Fibroblast of the aortic adventitia (primary cell): ENCODE measurements at regions not wholly inside any gene's neighbourhood (a gene's known extent, or its start where the extent isn't known, plus 50 kb on each side); places are given as distances from the start of the nearest gene placed in this dataset.
"Not testable (repeated sequence)": the region's sequence is repeated elsewhere in the genome, so short reads cannot be mapped to it uniquely, and the experiment has no call there.

Source experiments
- DNase-seq: peaks from one replicate; pipeline ENCODE4 v3.0.0-alpha.2; 2010; ENCODE audit warnings: low read depth
- H3K4me3 ChIP-seq: 2 replicates; pipeline ENCODE4 v1.5.1; 2011; ENCODE audit warnings: low read depth, mild to moderate bottlenecking, control low read depth, low read length, moderate library complexity
- CTCF ChIP-seq: IDR thresholded peaks from 2 replicates; pipeline ENCODE4 v1.5.1; 2011; ENCODE audit warnings: mild to moderate bottlenecking, low read length, control low read depth, inconsistent platforms; ENCODE audit not compliant: insufficient read depth

GRCh38 chr18:23320709-23321236, 132.3 kb upstream of the RIOK3 start:
- TF ChIP-seq CTCF, result no peak
- no peak for DNase-seq
- no peak overlapping the region for H3K4me3 ChIP-seq

GRCh38 chr18:23321996-23322395, 131.1 kb upstream of the RIOK3 start:
- no peak for DNase-seq
- no peak for TF ChIP-seq CTCF

GRCh38 chr18:23324056-23324811, 128.9 kb upstream of the RIOK3 start:
- DNase-seq, result no peak
- TF ChIP-seq CTCF, result no peak
- H3K4me3 ChIP-seq, result no peak overlapping the region

More at GRCh38 chr18:23321996-23322395, 131.1 kb upstream of the RIOK3 start:
- H3K4me3 ChIP-seq, result no peak overlapping the region

- DNase-seq, result no peak
- TF ChIP-seq CTCF, result no peak
- H3K4me3 ChIP-seq, result no peak overlapping the region
These were observed 128.2 kb upstream of the RIOK3 start for GRCh38 chr18:23324861-23325260.

GRCh38 chr18:23329671-23330070, 123.4 kb upstream of the RIOK3 start:
- DNase-seq, H3K4me3 ChIP-seq: not testable (repeated sequence)

- DNase-seq, result no peak
- no peak overlapping the region for H3K4me3 ChIP-seq
- no peak for TF ChIP-seq CTCF
These were observed 122.7 kb upstream of the RIOK3 start for GRCh38 chr18:23330423-23330822.

- TF ChIP-seq CTCF, result no peak
- H3K4me3 ChIP-seq, result no peak overlapping the region
- no peak for DNase-seq
These were observed 121.8 kb upstream of the RIOK3 start for GRCh38 chr18:23331091-23331920.
